ENCODE measurements at regions not wholly inside any gene's neighbourhood (a gene's known extent, or its start where the extent isn't known, plus 50 kb on each side); places are given as distances from the start of the nearest gene placed in this dataset.

DNA sequence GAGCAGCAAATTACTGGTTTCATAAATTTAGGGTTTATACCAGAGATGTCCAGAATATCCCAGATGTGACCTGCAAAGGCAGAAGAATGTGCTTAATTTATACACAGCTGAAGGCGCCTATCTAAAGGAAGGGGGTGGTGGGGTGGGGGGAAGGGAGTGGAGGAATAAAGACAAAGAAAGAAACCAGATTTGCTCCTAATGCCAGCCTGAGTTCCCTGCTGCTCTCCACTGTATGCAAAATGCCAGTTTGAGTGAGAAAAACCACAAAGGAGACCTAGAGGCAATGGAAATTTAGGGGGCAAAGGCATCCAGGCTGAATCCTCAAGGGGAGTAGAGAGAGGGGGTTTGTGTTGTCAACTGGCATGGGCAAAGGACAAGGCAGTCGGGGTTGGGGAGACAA lies 161.5 kb upstream of the TOX3 start:
- Histone ChIP-seq H2AFZ (ENCODE audit: low read depth, low read length, poor library complexity, severe bottlenecking) (no peak overlapping the region), H3K9me3 (ENCODE audit: control insufficient read depth in 1 of 2, insufficient read depth in 1 of 2, low read depth in 1 of 2, low read length in 2 of 2) (no peaks in the 10 kb centered on the region), H3K9me2 (ENCODE audit: insufficient read depth) (no peaks in the 10 kb centered on the region), H3K4me3 (replicated peaks in 1 of 2; ENCODE audit: low read depth in 1 of 2, low read length in 2 of 2) (no peak overlapping the region), H3K36me3 (ENCODE audit: control insufficient read depth in 1 of 2, insufficient read depth in 2 of 2, low read length in 2 of 2) (no peaks in the 10 kb centered on the region), H3K9ac (ENCODE audit: low read length) (no peak overlapping the region), H3K27ac (ENCODE audit: low read depth, low read length) (no peak overlapping the region), H3K79me2 (ENCODE audit: insufficient read depth, low read length) (no peaks in the 10 kb centered on the region), H3K4me1 (ENCODE audit: control insufficient read depth in 1 of 2, insufficient read depth in 2 of 2, low read length in 2 of 2) (no peaks in the 10 kb centered on the region), H3K27me3 (ENCODE audit: insufficient read depth, low read length) (peaks cover 14% of the 10 kb centered on the region; the same call in 1 of the 2 replicates), H3K4me2 (ENCODE audit: low read length) (no peak overlapping the region), H4K20me1 (ENCODE audit: insufficient read depth) (no peaks in the 10 kb centered on the region)
- no peak for ATAC-seq
- POLR2A ChIA-PET: no interaction called here
- no TSS peak for BruUV-seq (replicated peaks)
- intact Hi-C loops (cut with micrococcal nuclease): no loop called here
- TF ChIP-seq ZNF274 (IDR thresholded peaks at IDR 0.05; ENCODE audit: low read depth, low read length) (no peak), POLR2A (IDR thresholded peaks at IDR 0.05; ENCODE audit: borderline replicate concordance, extremely low read depth, insufficient read depth, insufficient read length) (no peak), RAD21 (IDR thresholded peaks at IDR 0.05; ENCODE audit: low read depth) (no peak), CBX3 (IDR thresholded peaks at IDR 0.05; ENCODE audit: low read depth) (no peak), SIN3A (IDR thresholded peaks at IDR 0.05; ENCODE audit: low read depth) (no peak), POLR2AphosphoS5 (IDR thresholded peaks at IDR 0.05; ENCODE audit: low read depth, low read length) (no peak), JUND (IDR thresholded peaks at IDR 0.05) (no peak), CTCF (IDR thresholded peaks at IDR 0.05 in 2 of 3, conservative IDR thresholded peaks at IDR 0.05 in 1 of 3; ENCODE audit: borderline replicate concordance in 1 of 3, insufficient read depth in 1 of 3, low read depth in 2 of 3, low read length in 2 of 3) (no peak), ZFX (IDR thresholded peaks at IDR 0.05) (no peak)
- TF ChIP-seq, protein P1, sequence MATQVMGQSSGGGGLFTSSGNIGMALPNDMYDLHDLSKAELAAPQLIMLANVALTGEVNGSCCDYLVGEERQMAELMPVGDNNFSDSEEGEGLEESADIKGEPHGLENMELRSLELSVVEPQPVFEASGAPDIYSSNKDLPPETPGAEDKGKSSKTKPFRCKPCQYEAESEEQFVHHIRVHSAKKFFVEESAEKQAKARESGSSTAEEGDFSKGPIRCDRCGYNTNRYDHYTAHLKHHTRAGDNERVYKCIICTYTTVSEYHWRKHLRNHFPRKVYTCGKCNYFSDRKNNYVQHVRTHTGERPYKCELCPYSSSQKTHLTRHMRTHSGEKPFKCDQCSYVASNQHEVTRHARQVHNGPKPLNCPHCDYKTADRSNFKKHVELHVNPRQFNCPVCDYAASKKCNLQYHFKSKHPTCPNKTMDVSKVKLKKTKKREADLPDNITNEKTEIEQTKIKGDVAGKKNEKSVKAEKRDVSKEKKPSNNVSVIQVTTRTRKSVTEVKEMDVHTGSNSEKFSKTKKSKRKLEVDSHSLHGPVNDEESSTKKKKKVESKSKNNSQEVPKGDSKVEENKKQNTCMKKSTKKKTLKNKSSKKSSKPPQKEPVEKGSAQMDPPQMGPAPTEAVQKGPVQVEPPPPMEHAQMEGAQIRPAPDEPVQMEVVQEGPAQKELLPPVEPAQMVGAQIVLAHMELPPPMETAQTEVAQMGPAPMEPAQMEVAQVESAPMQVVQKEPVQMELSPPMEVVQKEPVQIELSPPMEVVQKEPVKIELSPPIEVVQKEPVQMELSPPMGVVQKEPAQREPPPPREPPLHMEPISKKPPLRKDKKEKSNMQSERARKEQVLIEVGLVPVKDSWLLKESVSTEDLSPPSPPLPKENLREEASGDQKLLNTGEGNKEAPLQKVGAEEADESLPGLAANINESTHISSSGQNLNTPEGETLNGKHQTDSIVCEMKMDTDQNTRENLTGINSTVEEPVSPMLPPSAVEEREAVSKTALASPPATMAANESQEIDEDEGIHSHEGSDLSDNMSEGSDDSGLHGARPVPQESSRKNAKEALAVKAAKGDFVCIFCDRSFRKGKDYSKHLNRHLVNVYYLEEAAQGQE (IDR thresholded peaks at IDR 0.05; ENCODE audit: low read depth): no peak
- TF ChIP-seq, protein P2, sequence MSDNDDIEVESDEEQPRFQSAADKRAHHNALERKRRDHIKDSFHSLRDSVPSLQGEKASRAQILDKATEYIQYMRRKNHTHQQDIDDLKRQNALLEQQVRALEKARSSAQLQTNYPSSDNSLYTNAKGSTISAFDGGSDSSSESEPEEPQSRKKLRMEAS (IDR thresholded peaks at IDR 0.05): no peak
- RAD21 ChIA-PET (ENCODE audit: low non-redundant PET in 1 of 2, low total read pairs in 2 of 2, uncharacterized antibody in 2 of 2, unreplicated experiment in 2 of 2): no interaction called here
- CTCF ChIA-PET: interaction anchor here (1.6 to 1.8 kb wide), 2 partner anchors 153 to 204 kb away, joined by 4 to 6 read pairs; no protein-coding TSS in a partner anchor
- DNase-seq (ENCODE audit: low read depth, low spot score): no peak

Measured in HCT116 (cell line).